HEK293 (cell line): ENCODE measurements at regions not wholly inside any gene's neighbourhood (a gene's known extent, or its start where the extent isn't known, plus 50 kb on each side); places are given as distances from the start of the nearest gene placed in this dataset.

ENCODE experiments used
- CTCF ChIP-seq: fragments of 450-650 bp; formaldehyde crosslinking; IDR thresholded peaks from 2 replicates; pipeline ENCODE4 v1.5.1; 2016; ENCODE audit warnings: missing biosample characterization, missing genetic modification characterization
- REST ChIP-seq: fragments of 450-650 bp; formaldehyde crosslinking; IDR thresholded peaks from 2 replicates; pipeline ENCODE4 v1.5.1; 2016; ENCODE audit warnings: missing biosample characterization, missing genetic modification characterization
- SALL2 ChIP-seq: fragments of 450-650 bp; formaldehyde crosslinking; IDR thresholded peaks from 2 replicates; pipeline ENCODE4 v1.5.0; 2017; ENCODE audit warnings: missing biosample characterization, mild to moderate bottlenecking, missing genetic modification characterization, borderline replicate concordance
- TRIM28 ChIP-seq: IDR thresholded peaks from 2 replicates; pipeline ENCODE4 v1.6.1; 2011; ENCODE audit warnings: low read length, control low read depth, borderline replicate concordance
- ZBTB20 ChIP-seq: fragments of 450-650 bp; formaldehyde crosslinking; IDR thresholded peaks from 2 replicates; pipeline ENCODE4 v1.5.1; 2016; ENCODE audit warnings: missing biosample characterization, missing genetic modification characterization
- ZBTB26 ChIP-seq: fragments of 450-650 bp; formaldehyde crosslinking; optimal IDR thresholded peaks from 2 replicates; pipeline ENCODE3; 2016; ENCODE audit warnings: missing biosample characterization, mild to moderate bottlenecking, missing genetic modification characterization
- ZNF221 ChIP-seq: fragments of 450-650 bp; formaldehyde crosslinking; IDR thresholded peaks from 2 replicates; pipeline ENCODE4 v1.5.1; 2017; ENCODE audit warnings: missing biosample characterization, missing genetic modification characterization, borderline replicate concordance
- ZNF350 ChIP-seq: fragments of 450-650 bp; formaldehyde crosslinking; IDR thresholded peaks from 2 replicates; pipeline ENCODE4 v1.5.0; 2017; ENCODE audit warnings: missing biosample characterization, mild to moderate bottlenecking, missing genetic modification characterization
- TF ChIP-seq, protein P1 (sequence below): IDR thresholded peaks from 2 replicates; pipeline ENCODE4 v1.6.1; 2011; ENCODE audit warnings: mild to moderate bottlenecking, low read depth, low read length, borderline replicate concordance
- TF ChIP-seq, protein P2 (sequence below): fragments of 450-650 bp; formaldehyde crosslinking; IDR thresholded peaks from 2 replicates; pipeline ENCODE4 v1.5.1; 2016; ENCODE audit warnings: missing biosample characterization, missing genetic modification characterization
- TF ChIP-seq, protein P3 (sequence below): fragments of 450-650 bp; formaldehyde crosslinking; IDR thresholded peaks from 2 replicates; pipeline ENCODE4 v1.5.1; 2016; ENCODE audit warnings: missing biosample characterization, missing genetic modification characterization, low read depth
- TF ChIP-seq, protein P4 (sequence below): fragments of 450-650 bp; formaldehyde crosslinking; IDR thresholded peaks from 2 replicates; pipeline ENCODE4 v1.5.1; 2016; ENCODE audit warnings: missing biosample characterization, missing genetic modification characterization, borderline replicate concordance

DNA sequence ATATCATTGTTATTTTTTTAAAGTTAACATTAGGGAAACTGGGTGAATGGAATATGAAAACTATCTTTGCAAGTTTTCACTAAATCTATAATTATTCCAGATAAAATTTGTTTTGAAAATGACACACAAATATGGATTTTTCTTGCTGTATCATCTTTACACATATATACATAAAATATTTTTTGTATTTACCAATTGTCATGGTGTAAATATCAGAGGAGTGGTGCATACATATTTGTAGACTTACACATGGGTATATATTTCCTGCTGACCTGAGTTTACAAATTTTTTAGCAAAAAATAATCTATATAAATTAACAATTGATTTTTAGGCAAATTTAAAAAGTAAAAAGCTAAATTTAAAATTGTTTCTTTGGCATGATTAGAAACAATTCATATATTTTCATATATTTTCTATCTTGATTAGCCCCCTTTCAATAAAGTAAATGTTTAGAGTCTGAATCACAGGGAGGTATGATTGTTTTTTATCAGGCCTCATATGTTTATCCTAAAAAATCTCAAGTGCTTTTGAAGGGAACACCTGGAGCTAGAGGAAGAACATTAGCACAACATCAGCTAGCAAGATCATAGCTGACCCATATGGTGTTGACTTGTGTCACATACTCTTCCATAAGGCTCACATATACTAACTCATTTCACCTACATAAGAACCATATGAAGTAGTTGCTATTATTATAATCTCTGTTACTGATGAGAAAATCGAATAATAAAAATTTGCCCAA is 671.8 kb upstream of the GJE1 start:
- TF ChIP-seq, protein P1, sequence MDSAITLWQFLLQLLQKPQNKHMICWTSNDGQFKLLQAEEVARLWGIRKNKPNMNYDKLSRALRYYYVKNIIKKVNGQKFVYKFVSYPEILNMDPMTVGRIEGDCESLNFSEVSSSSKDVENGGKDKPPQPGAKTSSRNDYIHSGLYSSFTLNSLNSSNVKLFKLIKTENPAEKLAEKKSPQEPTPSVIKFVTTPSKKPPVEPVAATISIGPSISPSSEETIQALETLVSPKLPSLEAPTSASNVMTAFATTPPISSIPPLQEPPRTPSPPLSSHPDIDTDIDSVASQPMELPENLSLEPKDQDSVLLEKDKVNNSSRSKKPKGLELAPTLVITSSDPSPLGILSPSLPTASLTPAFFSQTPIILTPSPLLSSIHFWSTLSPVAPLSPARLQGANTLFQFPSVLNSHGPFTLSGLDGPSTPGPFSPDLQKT = no peak
- TF ChIP-seq TRIM28 (no peak), ZBTB26 (no peak), REST (tag by site-specific recombination) (no peak), ZNF221 (no peak), CTCF (no peak), ZBTB20 (tag by site-specific recombination) (no peak), ZNF350 (tag by site-specific recombination) (no peak), SALL2 (no peak)
- TF ChIP-seq, protein P2, sequence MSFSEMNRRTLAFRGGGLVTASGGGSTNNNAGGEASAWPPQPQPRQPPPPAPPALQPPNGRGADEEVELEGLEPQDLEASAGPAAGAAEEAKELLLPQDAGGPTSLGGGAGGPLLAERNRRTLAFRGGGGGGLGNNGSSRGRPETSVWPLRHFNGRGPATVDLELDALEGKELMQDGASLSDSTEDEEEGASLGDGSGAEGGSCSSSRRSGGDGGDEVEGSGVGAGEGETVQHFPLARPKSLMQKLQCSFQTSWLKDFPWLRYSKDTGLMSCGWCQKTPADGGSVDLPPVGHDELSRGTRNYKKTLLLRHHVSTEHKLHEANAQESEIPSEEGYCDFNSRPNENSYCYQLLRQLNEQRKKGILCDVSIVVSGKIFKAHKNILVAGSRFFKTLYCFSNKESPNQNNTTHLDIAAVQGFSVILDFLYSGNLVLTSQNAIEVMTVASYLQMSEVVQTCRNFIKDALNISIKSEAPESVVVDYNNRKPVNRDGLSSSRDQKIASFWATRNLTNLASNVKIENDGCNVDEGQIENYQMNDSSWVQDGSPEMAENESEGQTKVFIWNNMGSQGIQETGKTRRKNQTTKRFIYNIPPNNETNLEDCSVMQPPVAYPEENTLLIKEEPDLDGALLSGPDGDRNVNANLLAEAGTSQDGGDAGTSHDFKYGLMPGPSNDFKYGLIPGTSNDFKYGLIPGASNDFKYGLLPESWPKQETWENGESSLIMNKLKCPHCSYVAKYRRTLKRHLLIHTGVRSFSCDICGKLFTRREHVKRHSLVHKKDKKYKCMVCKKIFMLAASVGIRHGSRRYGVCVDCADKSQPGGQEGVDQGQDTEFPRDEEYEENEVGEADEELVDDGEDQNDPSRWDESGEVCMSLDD (tag by site-specific recombination) = no peak
- TF ChIP-seq, protein P3, sequence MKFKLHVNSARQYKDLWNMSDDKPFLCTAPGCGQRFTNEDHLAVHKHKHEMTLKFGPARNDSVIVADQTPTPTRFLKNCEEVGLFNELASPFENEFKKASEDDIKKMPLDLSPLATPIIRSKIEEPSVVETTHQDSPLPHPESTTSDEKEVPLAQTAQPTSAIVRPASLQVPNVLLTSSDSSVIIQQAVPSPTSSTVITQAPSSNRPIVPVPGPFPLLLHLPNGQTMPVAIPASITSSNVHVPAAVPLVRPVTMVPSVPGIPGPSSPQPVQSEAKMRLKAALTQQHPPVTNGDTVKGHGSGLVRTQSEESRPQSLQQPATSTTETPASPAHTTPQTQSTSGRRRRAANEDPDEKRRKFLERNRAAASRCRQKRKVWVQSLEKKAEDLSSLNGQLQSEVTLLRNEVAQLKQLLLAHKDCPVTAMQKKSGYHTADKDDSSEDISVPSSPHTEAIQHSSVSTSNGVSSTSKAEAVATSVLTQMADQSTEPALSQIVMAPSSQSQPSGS (tag by site-specific recombination) = no peak
- TF ChIP-seq, protein P4, sequence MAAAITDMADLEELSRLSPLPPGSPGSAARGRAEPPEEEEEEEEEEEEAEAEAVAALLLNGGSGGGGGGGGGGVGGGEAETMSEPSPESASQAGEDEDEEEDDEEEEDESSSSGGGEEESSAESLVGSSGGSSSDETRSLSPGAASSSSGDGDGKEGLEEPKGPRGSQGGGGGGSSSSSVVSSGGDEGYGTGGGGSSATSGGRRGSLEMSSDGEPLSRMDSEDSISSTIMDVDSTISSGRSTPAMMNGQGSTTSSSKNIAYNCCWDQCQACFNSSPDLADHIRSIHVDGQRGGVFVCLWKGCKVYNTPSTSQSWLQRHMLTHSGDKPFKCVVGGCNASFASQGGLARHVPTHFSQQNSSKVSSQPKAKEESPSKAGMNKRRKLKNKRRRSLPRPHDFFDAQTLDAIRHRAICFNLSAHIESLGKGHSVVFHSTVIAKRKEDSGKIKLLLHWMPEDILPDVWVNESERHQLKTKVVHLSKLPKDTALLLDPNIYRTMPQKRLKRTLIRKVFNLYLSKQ (tag by site-specific recombination) = no peak
